HCT116 (cell line): ENCODE measurements at regions not wholly inside any gene's neighbourhood (a gene's known extent, or its start where the extent isn't known, plus 50 kb on each side); places are given as distances from the start of the nearest gene placed in this dataset.

Source experiments
- ATAC-seq: fragments of 200-7000 bp; cut with Tn5 transposase; 2 replicates; pipeline ENCODE4 v1.9.1; 2020; ENCODE audit warnings: mild to moderate bottlenecking, moderate library complexity
- BruUV-seq: library from RNA; stranded (reverse); fragments of 400-500 nt; replicated peaks from 2 replicates; lab custom pipeline; 2021; lab: Mats Ljungman, UMichigan
- CTCF ChIA-PET: fragments of 300-600 bp; sonication (Branson Sonifier 250); formaldehyde crosslinking; loops from one replicate; lab custom pipeline; 2021; ENCODE audit warnings: antibody characterized with exemption; lab: Charles Lee
- POLR2A ChIA-PET: fragments of 300-600, 350-600 bp; sonication (Branson Sonifier 250); formaldehyde crosslinking; loops from one replicate; lab custom pipeline; 2021; ENCODE audit warnings: antibody characterized with exemption; lab: Charles Lee
- RAD21 ChIA-PET, 2 experiments: fragments of 300-600 bp; sonication (Branson Sonifier 250); formaldehyde crosslinking; loops; one replicate each; lab custom pipeline; 2023; ENCODE audit warnings: low total read pairs in 2 of 2; ENCODE audit not compliant: uncharacterized antibody in 2 of 2, unreplicated experiment in 2 of 2, low non-redundant PET in 1 of 2; lab: Charles Lee
- DNase-seq: peaks from one replicate; pipeline ENCODE4 v3.0.0-alpha.2; 2010; ENCODE audit warnings: low read depth, low spot score
- H2AFZ ChIP-seq: fragments of 200-600 bp; shearing (Covaris generic), sonication (generic); 2 replicates; pipeline ENCODE4 v1.6.1; 2017; ENCODE audit warnings: low read depth, mixed run types, mixed read lengths, antibody characterized with exemption, low read length; ENCODE audit not compliant: poor library complexity, severe bottlenecking
- H3K27ac ChIP-seq: 2 replicates; pipeline ENCODE4 v1.5.1; 2012; ENCODE audit warnings: low read depth, low read length
- H3K27me3 ChIP-seq: fragments of 200-600 bp; sonication (generic); 2 replicates; pipeline ENCODE4 v1.6.1; 2016; ENCODE audit warnings: mixed run types, low read length, mixed read lengths; ENCODE audit not compliant: insufficient read depth
- H3K36me3 ChIP-seq, 2 experiments: fragments of 200-500 bp in 1 of 2; fragments of 200-600 bp in 1 of 2; sonication (Bioruptor generic) in 1 of 2; sonication (generic) in 1 of 2; 2 replicates each; pipeline versions ENCODE4 v1.5.1 to v1.6.1; 2014 to 2016; ENCODE audit warnings: low read length in 2 of 2, inconsistent platforms in 1 of 2, mixed read lengths in 1 of 2, mixed run types in 1 of 2; ENCODE audit not compliant: insufficient read depth in 2 of 2, control insufficient read depth in 1 of 2
- H3K4me1 ChIP-seq, 2 experiments: fragments of 200-600 bp in 1 of 2; sonication (generic) in 1 of 2; 2 replicates each; pipeline versions ENCODE4 v1.5.1 to v1.6.1; 2012 to 2017; ENCODE audit warnings: low read length in 2 of 2, inconsistent platforms in 1 of 2, mild to moderate bottlenecking in 1 of 2, mixed read lengths in 1 of 2, mixed run types in 1 of 2, moderate library complexity in 1 of 2; ENCODE audit not compliant: insufficient read depth in 2 of 2, control insufficient read depth in 1 of 2
- H3K4me2 ChIP-seq: fragments of 200-600 bp; sonication (generic); 2 replicates; pipeline ENCODE4 v1.6.1; 2017; ENCODE audit warnings: mixed run types, low read length, mixed read lengths
- H3K4me3 ChIP-seq, 2 experiments: fragments of 200-600 bp in 1 of 2; sonication (generic) in 1 of 2; replicated peaks in 1 of 2; 2 replicates each; pipeline ENCODE4 v1.5.1; 2011 to 2016; ENCODE audit warnings: low read length in 2 of 2, control low read depth in 1 of 2, low read depth in 1 of 2, mild to moderate bottlenecking in 1 of 2, mixed read lengths in 1 of 2, mixed run types in 1 of 2
- H3K79me2 ChIP-seq: fragments of 200-600 bp; sonication (generic); 2 replicates; pipeline ENCODE4 v1.6.1; 2017; ENCODE audit warnings: mild to moderate bottlenecking, mixed run types, low read length, moderate library complexity, mixed read lengths; ENCODE audit not compliant: insufficient read depth
- H3K9ac ChIP-seq: fragments of 200-600 bp; sonication (generic); 2 replicates; pipeline ENCODE4 v1.6.1; 2016; ENCODE audit warnings: low read length, mixed read lengths
- H3K9me2 ChIP-seq: fragments of 200-600 bp; sonication (generic), shearing (Covaris generic); 2 replicates; pipeline ENCODE4 v1.6.1; 2017; ENCODE audit warnings: mixed run types, mild to moderate bottlenecking, moderate library complexity; ENCODE audit not compliant: insufficient read depth
- H3K9me3 ChIP-seq, 2 experiments: fragments of 200-500 bp in 1 of 2; fragments of 200-600 bp in 1 of 2; sonication (Bioruptor generic) in 1 of 2; sonication (generic) in 1 of 2; 2 replicates each; pipeline ENCODE4 v1.6.1; 2014 to 2017; ENCODE audit warnings: low read length in 2 of 2, mixed read lengths in 2 of 2, inconsistent platforms in 1 of 2, low read depth in 1 of 2, mild to moderate bottlenecking in 1 of 2, mixed run types in 1 of 2, moderate library complexity in 1 of 2; ENCODE audit not compliant: control insufficient read depth in 1 of 2, insufficient read depth in 1 of 2
- H4K20me1 ChIP-seq: fragments of 200-600 bp; sonication (generic), shearing (Covaris generic); 2 replicates; pipeline ENCODE4 v1.6.1; 2017; ENCODE audit warnings: mixed run types, mild to moderate bottlenecking, moderate library complexity; ENCODE audit not compliant: insufficient read depth
- ATF3 ChIP-seq: IDR thresholded peaks from 2 replicates; pipeline ENCODE4 v1.6.1; 2012
- CBX3 ChIP-seq: IDR thresholded peaks from 2 replicates; pipeline ENCODE4 v1.6.1; 2012; ENCODE audit warnings: low read depth
- CTCF ChIP-seq, 3 experiments: fragments of 200-600 bp in 1 of 3; sonication (generic) in 1 of 3; IDR thresholded peaks in 2 of 3; conservative IDR thresholded peaks in 1 of 3; 2 replicates each; pipeline ENCODE4 v1.5.1; 2012 to 2017; ENCODE audit warnings: low read depth in 2 of 3, low read length in 2 of 3, antibody characterized with exemption in 1 of 3, borderline replicate concordance in 1 of 3, control low read depth in 1 of 3, mild to moderate bottlenecking in 1 of 3, mixed read lengths in 1 of 3, mixed run types in 1 of 3, moderate library complexity in 1 of 3; ENCODE audit not compliant: insufficient read depth in 1 of 3
- ELF1 ChIP-seq: IDR thresholded peaks from 2 replicates; pipeline ENCODE4 v1.6.1; 2012; ENCODE audit warnings: low read depth, borderline replicate concordance
- EZH2phosphoT487 ChIP-seq: fragments of 200-600 bp; IDR thresholded peaks from 2 replicates; pipeline ENCODE4 v1.6.1; 2018; ENCODE audit warnings: antibody characterized with exemption, borderline replicate concordance
- FOSL1 ChIP-seq: IDR thresholded peaks from 2 replicates; pipeline ENCODE4 v1.6.1; 2012; ENCODE audit warnings: low read depth
- MAX ChIP-seq: IDR thresholded peaks from 2 replicates; pipeline ENCODE4 v1.6.1; 2012
- POLR2A ChIP-seq: IDR thresholded peaks from 2 replicates; pipeline ENCODE4 v1.7.0; 2011; ENCODE audit warnings: borderline replicate concordance; ENCODE audit not compliant: insufficient read depth, insufficient read length; ENCODE audit errors: extremely low read depth
- POLR2AphosphoS5 ChIP-seq: IDR thresholded peaks from 2 replicates; pipeline ENCODE4 v1.6.1; 2011; ENCODE audit warnings: mild to moderate bottlenecking, low read depth, low read length, moderate library complexity
- RAD21 ChIP-seq: IDR thresholded peaks from 2 replicates; pipeline ENCODE4 v1.6.1; 2012; ENCODE audit warnings: low read depth, mild to moderate bottlenecking
- SIN3A ChIP-seq: IDR thresholded peaks from 2 replicates; pipeline ENCODE4 v1.6.1; 2012; ENCODE audit warnings: low read depth
- TCF7L2 ChIP-seq: IDR thresholded peaks from 2 replicates; pipeline ENCODE4 v1.7.0; 2011; ENCODE audit warnings: borderline replicate concordance, inconsistent platforms; ENCODE audit not compliant: insufficient read depth, insufficient read length; ENCODE audit errors: extremely low read depth
- ZNF274 ChIP-seq: fragments of 200-500 bp; sonication (Bioruptor generic); IDR thresholded peaks from 2 replicates; pipeline ENCODE4 v1.6.1; 2014; ENCODE audit warnings: mild to moderate bottlenecking, low read depth, low read length, inconsistent platforms
- intact Hi-C: fragments of 100-400 bp; cut with micrococcal nuclease; formaldehyde crosslinking; loops from 2 replicates; pipeline ENCODE4 v1.10.0; 2022

GRCh38 chr2:186910996-186911395 lies 62.0 kb upstream of the ZSWIM2 start:
- Histone ChIP-seq H3K4me3 (no peak overlapping the region), H4K20me1 (no peaks in the 10 kb centered on the region), H3K9ac (no peak overlapping the region), H3K79me2 (no peaks in the 10 kb centered on the region), H3K4me2 (no peak overlapping the region), H2AFZ (no peak overlapping the region), H3K9me3 (no peaks in the 10 kb centered on the region), H3K36me3 (no peaks in the 10 kb centered on the region), H3K27me3 (no peaks in the 10 kb centered on the region), H3K9me2 (no peaks in the 10 kb centered on the region), H3K27ac (no peak overlapping the region), H3K4me1 (no peaks in the 10 kb centered on the region)
- no peak for DNase-seq
- no peak for ATAC-seq
- POLR2A ChIA-PET: no interaction called here
- TF ChIP-seq SIN3A (no peak), RAD21 (no peak), ELF1 (no peak), CTCF (IDR thresholded peaks at IDR 0.05 in 2 of 3, conservative IDR thresholded peaks at IDR 0.05 in 1 of 3; ENCODE audit: borderline replicate concordance in 1 of 3, insufficient read depth in 1 of 3, low read depth in 2 of 3, low read length in 2 of 3) (no peak), ATF3 (no peak), MAX (no peak), ZNF274 (no peak), POLR2A (no peak), FOSL1 (no peak), TCF7L2 (no peak), CBX3 (no peak), POLR2AphosphoS5 (no peak), EZH2phosphoT487 (no peak)
- RAD21 ChIA-PET: no interaction called here
- intact Hi-C loops: no loop called here
- CTCF ChIA-PET: no interaction called here
- no TSS peak for BruUV-seq
